ENCODE measurements at regions not wholly inside any gene's neighbourhood (a gene's known extent, or its start where the extent isn't known, plus 50 kb on each side); places are given as distances from the start of the nearest gene placed in this dataset.

GRCh38 chr3:99248913-99249312, 347.4 kb upstream of the DCBLD2 start:
- TF ChIP-seq POLR2A (IDR thresholded peaks at IDR 0.05) (no peak), CTCF (IDR thresholded peaks at IDR 0.05) (no peak), POLR2AphosphoS5 (IDR thresholded peaks at IDR 0.05) (no peak), EP300 (IDR thresholded peaks at IDR 0.05) (no peak)

Measured in gastroesophageal sphincter (tissue), 3 donors.